Neural crest cell (in vitro differentiated cells): ENCODE measurements at regions not wholly inside any gene's neighbourhood (a gene's known extent, or its start where the extent isn't known, plus 50 kb on each side); places are given as distances from the start of the nearest gene placed in this dataset.

Source experiments
- DNase-seq: peaks from one replicate; pipeline ENCODE4 v3.0.0; 2021; ENCODE audit warnings: low read depth, mixed read lengths, low spot score
- H3K27ac Mint-ChIP-seq: one replicate; pipeline ENCODE4 v1.8.0; 2021; ENCODE audit warnings: mild to moderate bottlenecking, mixed read lengths; ENCODE audit not compliant: unreplicated experiment
- H3K27me3 Mint-ChIP-seq: 2 replicates; pipeline ENCODE4 v1.8.0; 2021; ENCODE audit warnings: low read depth, mild to moderate bottlenecking, mixed read lengths
- H3K36me3 Mint-ChIP-seq: 2 replicates; pipeline ENCODE4 v1.8.0; 2021; ENCODE audit warnings: low read depth, mild to moderate bottlenecking, mixed read lengths
- H3K4me1 Mint-ChIP-seq: 2 replicates; pipeline ENCODE4 v1.8.0; 2021; ENCODE audit warnings: mixed read lengths
- H3K4me3 Mint-ChIP-seq: one replicate; pipeline ENCODE4 v1.8.0; 2021; ENCODE audit warnings: mild to moderate bottlenecking, mixed read lengths
- H3K9me3 Mint-ChIP-seq: 2 replicates; pipeline ENCODE4 v1.8.0; 2021; ENCODE audit warnings: mixed read lengths
- TF ChIP-seq, protein P1 (sequence below): fragments of 200-600 bp; sonication (generic); conservative IDR thresholded peaks from 2 replicates; pipeline ENCODE4 v1.5.0; 2021; ENCODE audit warnings: antibody characterized with exemption, mild to moderate bottlenecking

DNA sequence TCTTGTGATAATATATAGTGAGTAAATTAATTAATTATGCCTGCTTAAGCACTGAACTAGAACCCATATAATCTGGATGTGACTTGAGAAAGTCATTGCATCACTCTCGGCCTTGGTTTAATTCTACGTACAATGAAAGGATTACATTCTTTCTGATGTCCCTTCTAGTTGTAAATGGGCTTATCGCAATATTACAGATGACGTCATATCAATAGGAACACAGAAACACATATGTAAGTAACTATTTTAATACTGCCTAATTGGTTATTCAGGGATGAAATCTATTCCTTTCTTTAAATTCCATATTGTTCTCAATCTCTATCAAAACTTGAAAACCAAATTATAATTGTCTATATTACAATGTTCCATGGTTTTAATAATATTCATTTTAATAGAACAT is 504.6 kb downstream of the PRR32 start:
- no peaks in the 10 kb centered on the region for H3K27me3 Mint-ChIP-seq
- no peaks in the 10 kb centered on the region for H3K4me1 Mint-ChIP-seq
- no peak overlapping the region for H3K27ac Mint-ChIP-seq
- H3K4me3 Mint-ChIP-seq: no peak overlapping the region
- TF ChIP-seq, protein P1, sequence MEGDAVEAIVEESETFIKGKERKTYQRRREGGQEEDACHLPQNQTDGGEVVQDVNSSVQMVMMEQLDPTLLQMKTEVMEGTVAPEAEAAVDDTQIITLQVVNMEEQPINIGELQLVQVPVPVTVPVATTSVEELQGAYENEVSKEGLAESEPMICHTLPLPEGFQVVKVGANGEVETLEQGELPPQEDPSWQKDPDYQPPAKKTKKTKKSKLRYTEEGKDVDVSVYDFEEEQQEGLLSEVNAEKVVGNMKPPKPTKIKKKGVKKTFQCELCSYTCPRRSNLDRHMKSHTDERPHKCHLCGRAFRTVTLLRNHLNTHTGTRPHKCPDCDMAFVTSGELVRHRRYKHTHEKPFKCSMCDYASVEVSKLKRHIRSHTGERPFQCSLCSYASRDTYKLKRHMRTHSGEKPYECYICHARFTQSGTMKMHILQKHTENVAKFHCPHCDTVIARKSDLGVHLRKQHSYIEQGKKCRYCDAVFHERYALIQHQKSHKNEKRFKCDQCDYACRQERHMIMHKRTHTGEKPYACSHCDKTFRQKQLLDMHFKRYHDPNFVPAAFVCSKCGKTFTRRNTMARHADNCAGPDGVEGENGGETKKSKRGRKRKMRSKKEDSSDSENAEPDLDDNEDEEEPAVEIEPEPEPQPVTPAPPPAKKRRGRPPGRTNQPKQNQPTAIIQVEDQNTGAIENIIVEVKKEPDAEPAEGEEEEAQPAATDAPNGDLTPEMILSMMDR: no peak
- no peak for DNase-seq
- no peaks in the 10 kb centered on the region for H3K9me3 Mint-ChIP-seq
- H3K36me3 Mint-ChIP-seq: no peaks in the 10 kb centered on the region
